GM23338 (cell line): ENCODE measurements at regions not wholly inside any gene's neighbourhood (a gene's known extent, or its start where the extent isn't known, plus 50 kb on each side); places are given as distances from the start of the nearest gene placed in this dataset.

Experiments
- ATAC-seq: fragments of 200-7000 bp; cut with Tn5 transposase; 3 replicates; pipeline ENCODE4 v1.9.1; 2020
- DNase-seq: peaks from one replicate; pipeline ENCODE4 v3.0.0-alpha.2; 2015; ENCODE audit warnings: low spot score
- H2AFZ ChIP-seq: fragments of 200-600 bp; sonication (generic); 2 replicates; pipeline ENCODE4 v1.8.0; 2016; ENCODE audit warnings: antibody characterized with exemption, mild to moderate bottlenecking, moderate library complexity
- H3F3A ChIP-seq: fragments of 200-600 bp; sonication (generic); replicated peaks from 2 replicates; pipeline ENCODE4 v1.8.0; 2017; ENCODE audit warnings: antibody characterized with exemption, mixed run types, low read depth
- H3K27ac ChIP-seq: fragments of 200-600 bp; sonication (generic); 2 replicates; pipeline ENCODE4 v1.6.1; 2016; ENCODE audit warnings: low read depth
- H3K27me3 ChIP-seq: fragments of 200-600 bp; sonication (generic); 2 replicates; pipeline ENCODE4 v1.8.0; 2016; ENCODE audit warnings: mild to moderate bottlenecking, mixed run types, moderate library complexity; ENCODE audit not compliant: insufficient read depth
- H3K36me3 ChIP-seq: fragments of 200-600 bp; sonication (generic); 2 replicates; pipeline ENCODE4 v1.8.0; 2016; ENCODE audit warnings: mild to moderate bottlenecking; ENCODE audit not compliant: insufficient read depth
- H3K4me1 ChIP-seq: fragments of 200-600 bp; sonication (generic); 2 replicates; pipeline ENCODE4 v1.8.0; 2016; ENCODE audit warnings: mild to moderate bottlenecking, moderate library complexity; ENCODE audit not compliant: insufficient read depth
- H3K4me2 ChIP-seq: fragments of 200-600 bp; sonication (generic); 2 replicates; pipeline ENCODE4 v1.7.1; 2017; ENCODE audit warnings: mixed run types
- H3K4me3 ChIP-seq: fragments of 200-600 bp; sonication (generic); 2 replicates; pipeline ENCODE4 v1.6.1; 2016; ENCODE audit warnings: mixed run types
- H3K79me2 ChIP-seq: fragments of 200-600 bp; sonication (generic); replicated peaks from 2 replicates; pipeline ENCODE4 v1.8.0; 2017; ENCODE audit warnings: mild to moderate bottlenecking; ENCODE audit not compliant: insufficient read depth
- H3K9me2 ChIP-seq: fragments of 200-600 bp; sonication (generic); 2 replicates; pipeline ENCODE4 v1.8.0; 2017; ENCODE audit not compliant: insufficient read depth
- H4K20me1 ChIP-seq: fragments of 200-600 bp; sonication (generic); replicated peaks from 2 replicates; pipeline ENCODE4 v1.8.0; 2017; ENCODE audit warnings: mild to moderate bottlenecking; ENCODE audit not compliant: insufficient read depth
- H3K27ac Mint-ChIP-seq: 2 replicates; pipeline ENCODE4 v1.8.0; 2020; ENCODE audit warnings: inconsistent platforms, mild to moderate bottlenecking, moderate library complexity, mixed read lengths
- H3K27me3 Mint-ChIP-seq: 3 replicates; pipeline ENCODE4 v1.8.0; 2022; ENCODE audit warnings: low read depth, mild to moderate bottlenecking, moderate library complexity, mixed read lengths, inconsistent platforms; ENCODE audit not compliant: insufficient read depth, poor library complexity
- H3K36me3 Mint-ChIP-seq: 3 replicates; pipeline ENCODE4 v1.8.0; 2021; ENCODE audit warnings: low read depth, mild to moderate bottlenecking, inconsistent platforms, moderate library complexity, mixed read lengths
- H3K4me1 Mint-ChIP-seq: 3 replicates; pipeline ENCODE4 v1.8.0; 2020; ENCODE audit warnings: mild to moderate bottlenecking, inconsistent platforms, mixed read lengths
- H3K4me3 Mint-ChIP-seq: 3 replicates; pipeline ENCODE4 v1.8.0; 2021; ENCODE audit warnings: moderate library complexity, mild to moderate bottlenecking, inconsistent platforms, mixed read lengths
- H3K9me3 Mint-ChIP-seq: 3 replicates; pipeline ENCODE4 v1.8.0; 2020; ENCODE audit warnings: moderate library complexity, mild to moderate bottlenecking, inconsistent platforms, mixed read lengths
- EZH2 ChIP-seq: fragments of 200-600 bp; sonication (generic); IDR thresholded peaks from one replicate; pipeline ENCODE4 v1.8.0; 2017; ENCODE audit warnings: antibody characterized with exemption, mild to moderate bottlenecking, low read depth; ENCODE audit not compliant: unreplicated experiment
- EZH2phosphoT487 ChIP-seq: fragments of 200-600 bp; sonication (generic); IDR thresholded peaks from one replicate; pipeline ENCODE4 v1.8.1; 2018; ENCODE audit warnings: antibody characterized with exemption; ENCODE audit not compliant: unreplicated experiment
- JUNB ChIP-seq: IDR thresholded peaks from one replicate; pipeline ENCODE4 v1.6.1; 2016; ENCODE audit warnings: antibody characterized with exemption; ENCODE audit not compliant: unreplicated experiment
- ZNF114 ChIP-seq: fragments of 250-450 bp; sonication (Bioruptor Pico); IDR thresholded peaks from 2 replicates; pipeline ENCODE4 v1.5.0; 2020; ENCODE audit warnings: mild to moderate bottlenecking, moderate library complexity
- ZNF331 ChIP-seq: fragments of 250-450 bp; sonication (Bioruptor Pico); IDR thresholded peaks from 2 replicates; pipeline ENCODE4 v1.5.0; 2020; ENCODE audit warnings: low read depth, mild to moderate bottlenecking, moderate library complexity
- ZNF462 ChIP-seq: fragments of 250-450 bp; sonication (Bioruptor Pico); IDR thresholded peaks from 2 replicates; pipeline ENCODE4 v1.5.0; 2020; ENCODE audit warnings: mild to moderate bottlenecking, moderate library complexity

- Mint-ChIP-seq H3K27ac (no peak overlapping the region), H3K27me3 (no peaks in the 10 kb centered on the region), H3K4me1 (peaks cover 5% of the 10 kb centered on the region; the same call in 2 of the 3 replicates), H3K36me3 (no peaks in the 10 kb centered on the region), H3K9me3 (no peaks in the 10 kb centered on the region), H3K4me3 (no peak overlapping the region)
- H3K36me3 ChIP-seq, result no peaks in the 10 kb centered on the region
- H3K4me1 ChIP-seq, result no peaks in the 10 kb centered on the region
- no peak overlapping the region for H2AFZ ChIP-seq
- no peak for DNase-seq
- H3K27me3 ChIP-seq, result no peaks in the 10 kb centered on the region
- no peak for TF ChIP-seq EZH2phosphoT487
- no peak for TF ChIP-seq JUNB
- TF ChIP-seq EZH2, result no peak
- no peak for TF ChIP-seq ZNF462 (CRISPR knock-in tag)
- TF ChIP-seq ZNF114 (CRISPR knock-in tag), result no peak
- TF ChIP-seq ZNF331 (CRISPR knock-in tag), result no peak
- no peaks in the 10 kb centered on the region for H3K79me2 ChIP-seq
- H3K4me3 ChIP-seq, result no peak overlapping the region
- no peaks in the 10 kb centered on the region for H4K20me1 ChIP-seq
- H3F3A ChIP-seq, result no peaks in the 10 kb centered on the region
- no peaks in the 10 kb centered on the region for H3K9me2 ChIP-seq
- H3K27ac ChIP-seq, result no peak overlapping the region
- no peak for ATAC-seq
- H3K4me2 ChIP-seq, result no peak overlapping the region
These were observed 523.2 kb downstream of the KLF12 start for GRCh38 chr13:73610799-73611592.
